Stomach (tissue), 4 donors: ENCODE measurements at regions not wholly inside any gene's neighbourhood (a gene's known extent, or its start where the extent isn't known, plus 50 kb on each side); places are given as distances from the start of the nearest gene placed in this dataset.

Experiments used
- POLR2A ChIP-seq, 4 donors: fragments of 450-650 bp; IDR thresholded peaks; one replicate each; pipeline ENCODE4 v1.6.1; 2016; ENCODE audit warnings: antibody characterized with exemption in 4 of 4, control low read depth in 2 of 4, mild to moderate bottlenecking in 1 of 4, moderate library complexity in 1 of 4
- POLR2AphosphoS5 ChIP-seq, 3 donors: sonication (generic); formaldehyde crosslinking; IDR thresholded peaks; one replicate each; pipeline ENCODE4 v1.6.1; 2016; ENCODE audit warnings: antibody characterized with exemption in 3 of 3
- TF ChIP-seq, protein P1 (sequence below), 7 experiments: fragments of 450-650 bp in 4 of 7; fragments of 200-600 bp in 3 of 7; sonication (generic) in 3 of 7; IDR thresholded peaks; one replicate each; pipeline ENCODE4 v1.5.1; 2016 to 2019; ENCODE audit warnings: antibody characterized with exemption in 7 of 7, control low read depth in 2 of 7, mild to moderate bottlenecking in 1 of 7

DNA sequence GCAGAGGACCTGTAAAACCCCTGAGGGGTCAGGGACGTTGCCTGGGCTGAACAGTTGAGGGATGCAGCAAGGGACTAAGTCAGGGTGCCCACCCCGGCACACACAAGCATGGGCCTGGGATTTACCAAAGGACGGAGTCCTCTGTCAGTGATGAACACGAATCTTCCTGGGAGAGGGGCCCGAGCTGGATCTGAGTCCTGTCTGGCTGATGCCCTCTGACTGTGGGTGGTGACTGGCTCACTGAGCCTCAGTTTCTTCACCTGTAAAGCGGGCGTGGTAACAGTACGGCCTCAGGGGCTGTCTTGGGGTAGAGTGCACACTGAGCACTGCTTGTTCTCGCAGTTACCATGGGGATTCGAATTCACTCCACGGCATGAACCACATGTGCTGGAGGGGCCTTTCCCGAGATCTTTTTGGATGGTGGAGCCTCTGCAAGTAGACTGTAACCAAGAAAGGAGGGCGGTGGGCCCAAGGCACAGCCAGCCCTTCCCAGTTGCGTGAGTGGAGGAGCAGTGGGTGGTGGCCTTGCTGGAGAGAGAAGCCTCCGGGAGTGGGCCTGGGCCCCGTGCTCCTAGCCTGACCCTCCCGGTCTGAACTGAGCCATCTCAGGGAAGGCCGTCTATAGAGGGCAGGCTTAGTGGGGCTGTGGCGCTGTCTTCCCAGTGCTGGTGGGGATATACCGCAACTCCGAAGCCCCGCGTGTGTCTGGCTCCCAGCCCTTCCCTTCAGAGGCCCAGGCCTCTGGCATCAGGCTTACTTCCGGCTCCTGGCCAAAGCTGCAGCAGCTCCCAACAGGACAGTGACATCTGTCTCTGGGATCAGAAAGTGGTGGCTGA, 130.8 kb upstream of the HS6ST1 start:
- TF ChIP-seq POLR2AphosphoS5 (IDR thresholded peaks at IDR 0.05) (no peak), POLR2A (IDR thresholded peaks at IDR 0.05) (no peak)
- TF ChIP-seq, protein P1, sequence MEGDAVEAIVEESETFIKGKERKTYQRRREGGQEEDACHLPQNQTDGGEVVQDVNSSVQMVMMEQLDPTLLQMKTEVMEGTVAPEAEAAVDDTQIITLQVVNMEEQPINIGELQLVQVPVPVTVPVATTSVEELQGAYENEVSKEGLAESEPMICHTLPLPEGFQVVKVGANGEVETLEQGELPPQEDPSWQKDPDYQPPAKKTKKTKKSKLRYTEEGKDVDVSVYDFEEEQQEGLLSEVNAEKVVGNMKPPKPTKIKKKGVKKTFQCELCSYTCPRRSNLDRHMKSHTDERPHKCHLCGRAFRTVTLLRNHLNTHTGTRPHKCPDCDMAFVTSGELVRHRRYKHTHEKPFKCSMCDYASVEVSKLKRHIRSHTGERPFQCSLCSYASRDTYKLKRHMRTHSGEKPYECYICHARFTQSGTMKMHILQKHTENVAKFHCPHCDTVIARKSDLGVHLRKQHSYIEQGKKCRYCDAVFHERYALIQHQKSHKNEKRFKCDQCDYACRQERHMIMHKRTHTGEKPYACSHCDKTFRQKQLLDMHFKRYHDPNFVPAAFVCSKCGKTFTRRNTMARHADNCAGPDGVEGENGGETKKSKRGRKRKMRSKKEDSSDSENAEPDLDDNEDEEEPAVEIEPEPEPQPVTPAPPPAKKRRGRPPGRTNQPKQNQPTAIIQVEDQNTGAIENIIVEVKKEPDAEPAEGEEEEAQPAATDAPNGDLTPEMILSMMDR (IDR thresholded peaks at IDR 0.05), result no peak
